Activated T-cell treated with anti-CD3 and anti-CD28 coated beads, Interleukin-2, amount 50 U/mL, for 24 hours (primary cell): ENCODE measurements at regions not wholly inside any gene's neighbourhood (a gene's known extent, or its start where the extent isn't known, plus 50 kb on each side); places are given as distances from the start of the nearest gene placed in this dataset.

Experiments used
- DNase-seq: peaks from one replicate; pipeline ENCODE4 v3.0.0-alpha.2; 2020
- H3K27ac Mint-ChIP-seq: 2 replicates; pipeline ENCODE4 v1.8.0; 2020; ENCODE audit warnings: mild to moderate bottlenecking, mixed read lengths
- H3K27me3 Mint-ChIP-seq: 2 replicates; pipeline ENCODE4 v1.8.0; 2020; ENCODE audit warnings: mixed read lengths
- H3K36me3 Mint-ChIP-seq: 2 replicates; pipeline ENCODE4 v1.8.0; 2020; ENCODE audit warnings: low read depth, mixed read lengths
- H3K4me1 Mint-ChIP-seq: 2 replicates; pipeline ENCODE4 v1.8.0; 2020; ENCODE audit warnings: low read depth, mixed read lengths
- H3K4me3 Mint-ChIP-seq: 2 replicates; pipeline ENCODE4 v1.8.0; 2020; ENCODE audit warnings: mild to moderate bottlenecking, moderate library complexity, mixed read lengths
- H3K9me3 Mint-ChIP-seq: 2 replicates; pipeline ENCODE4 v1.8.0; 2020; ENCODE audit warnings: mixed read lengths

DNA sequence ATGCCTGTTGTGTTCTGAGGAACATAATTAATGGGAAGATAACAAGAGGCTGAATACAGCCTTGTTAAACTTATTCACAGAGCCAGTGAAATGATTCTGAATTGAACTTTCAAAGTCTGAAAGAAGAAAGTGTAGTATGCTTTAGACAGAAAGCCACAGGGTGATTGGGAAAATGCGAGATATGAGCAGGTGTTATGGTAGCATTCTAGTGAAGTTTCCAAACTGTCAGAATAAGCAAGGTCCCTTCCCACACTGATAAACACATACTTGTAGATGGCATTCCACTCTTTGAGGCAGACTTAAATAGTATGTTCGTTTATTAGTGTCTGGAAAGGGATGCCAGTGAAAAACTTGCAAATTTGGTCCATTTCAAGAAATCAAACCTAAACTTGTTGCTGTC is 70.5 kb upstream of the ITPRID2 start:
- H3K27me3 Mint-ChIP-seq, result no peaks in the 10 kb centered on the region

DNA sequence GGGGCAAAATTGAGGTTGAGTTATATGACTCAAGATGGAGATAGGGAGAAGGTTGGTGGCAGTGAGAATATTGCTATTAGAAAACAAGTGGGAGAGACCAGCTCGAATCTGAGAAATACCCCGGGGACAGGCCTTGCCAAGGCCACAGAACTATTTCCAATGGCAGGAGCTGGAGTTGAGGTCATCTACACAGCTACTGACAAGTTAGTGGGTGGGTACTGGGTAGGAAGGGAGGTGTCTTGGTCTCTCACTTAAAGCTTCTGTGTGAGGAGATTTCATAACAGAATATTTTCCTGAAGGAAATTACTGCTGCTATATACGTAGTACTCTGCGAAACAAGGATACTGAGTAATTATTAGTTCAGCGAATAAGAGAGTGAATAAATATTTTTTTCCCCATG is 69.4 kb upstream of the ITPRID2 start:
- H3K4me1 Mint-ChIP-seq, result no peaks in the 10 kb centered on the region
- no peaks in the 10 kb centered on the region for H3K36me3 Mint-ChIP-seq
- H3K27me3 Mint-ChIP-seq, result no peaks in the 10 kb centered on the region
- no peaks in the 10 kb centered on the region for H3K9me3 Mint-ChIP-seq
- no peak overlapping the region for H3K27ac Mint-ChIP-seq
- H3K4me3 Mint-ChIP-seq, result no peak overlapping the region
- DNase-seq, result no peak

More for the DNA sequence above, 70.5 kb upstream of the ITPRID2 start:
- Mint-ChIP-seq H3K4me1 (no peaks in the 10 kb centered on the region), H3K9me3 (no peaks in the 10 kb centered on the region), H3K36me3 (no peaks in the 10 kb centered on the region), H3K27ac (no peak overlapping the region), H3K4me3 (no peak overlapping the region)
- no peak for DNase-seq

- no peak for DNase-seq
- Mint-ChIP-seq H3K27ac (no peak overlapping the region), H3K27me3 (peaks cover 3% of the 10 kb centered on the region), H3K9me3 (no peaks in the 10 kb centered on the region), H3K4me3 (no peak overlapping the region), H3K36me3 (no peaks in the 10 kb centered on the region), H3K4me1 (no peaks in the 10 kb centered on the region)
Measured at GRCh38 chr2:181823405-181823804, 68.1 kb upstream of the ITPRID2 start.

- Mint-ChIP-seq H3K27ac (no peak overlapping the region), H3K9me3 (no peaks in the 10 kb centered on the region), H3K4me3 (no peak overlapping the region), H3K36me3 (no peaks in the 10 kb centered on the region), H3K4me1 (no peaks in the 10 kb centered on the region), H3K27me3 (peaks cover 14% of the 10 kb centered on the region)
- DNase-seq, result no peak
Measured at GRCh38 chr2:181828122-181828705, 63.3 kb upstream of the ITPRID2 start.

DNA sequence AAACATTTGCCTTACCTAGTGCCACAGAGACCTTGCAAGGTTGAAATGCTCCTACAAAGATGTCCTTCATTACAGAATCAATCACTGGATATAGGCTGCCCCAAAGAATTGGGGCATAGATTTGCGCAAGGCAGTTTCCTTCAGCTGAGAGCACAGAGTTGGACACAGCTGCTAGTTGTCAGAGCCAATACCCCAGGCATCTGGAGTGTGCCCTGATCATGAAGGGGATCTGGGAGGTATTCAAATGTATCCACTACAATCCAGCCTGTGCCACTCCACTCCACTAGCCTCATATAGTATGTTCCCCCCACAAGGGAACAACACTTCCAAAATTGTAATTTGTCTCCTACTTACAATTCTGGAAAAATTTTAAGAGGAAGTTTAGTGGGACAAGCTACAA is 62.3 kb upstream of the ITPRID2 start:
- H3K9me3 Mint-ChIP-seq, result no peaks in the 10 kb centered on the region
- H3K4me3 Mint-ChIP-seq, result no peak overlapping the region
- no peak for DNase-seq

DNA sequence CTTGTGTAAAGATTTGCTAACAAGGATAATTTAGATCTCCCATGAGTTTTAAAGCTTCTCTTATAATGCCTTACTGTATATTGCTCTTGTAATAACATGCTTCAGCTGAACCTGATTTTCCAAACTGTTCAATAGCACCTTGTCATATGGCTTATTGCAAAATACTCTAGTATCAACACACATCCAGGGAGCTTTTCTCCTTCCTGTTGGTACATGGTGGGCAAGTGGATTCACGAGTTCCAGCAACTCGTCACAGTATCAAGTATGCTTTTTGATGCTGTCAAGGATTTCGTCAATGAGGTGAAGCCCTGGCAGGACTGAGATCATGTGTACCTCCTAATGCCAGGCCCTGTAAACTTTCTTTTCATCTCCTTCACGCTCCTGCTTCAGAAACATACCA is 59.5 kb upstream of the ITPRID2 start:
- no peak overlapping the region for H3K4me3 Mint-ChIP-seq
- no peak for DNase-seq
- no peak overlapping the region for H3K27ac Mint-ChIP-seq
- no peaks in the 10 kb centered on the region for H3K4me1 Mint-ChIP-seq
- H3K27me3 Mint-ChIP-seq, result peaks cover 21% of the 10 kb centered on the region
- no peaks in the 10 kb centered on the region for H3K9me3 Mint-ChIP-seq
- no peaks in the 10 kb centered on the region for H3K36me3 Mint-ChIP-seq

More for the DNA sequence above, 62.3 kb upstream of the ITPRID2 start:
- Mint-ChIP-seq H3K36me3 (no peaks in the 10 kb centered on the region), H3K4me1 (no peaks in the 10 kb centered on the region), H3K27me3 (peaks cover 14% of the 10 kb centered on the region), H3K27ac (no peak overlapping the region)

GRCh38 chr2:181836583-181836982 is 54.9 kb upstream of the ITPRID2 start:
- Mint-ChIP-seq H3K27me3 (peaks cover 9% of the 10 kb centered on the region), H3K27ac (no peak overlapping the region), H3K36me3 (no peaks in the 10 kb centered on the region), H3K4me1 (no peaks in the 10 kb centered on the region), H3K4me3 (no peak overlapping the region), H3K9me3 (no peaks in the 10 kb centered on the region)
- no peak for DNase-seq

DNA sequence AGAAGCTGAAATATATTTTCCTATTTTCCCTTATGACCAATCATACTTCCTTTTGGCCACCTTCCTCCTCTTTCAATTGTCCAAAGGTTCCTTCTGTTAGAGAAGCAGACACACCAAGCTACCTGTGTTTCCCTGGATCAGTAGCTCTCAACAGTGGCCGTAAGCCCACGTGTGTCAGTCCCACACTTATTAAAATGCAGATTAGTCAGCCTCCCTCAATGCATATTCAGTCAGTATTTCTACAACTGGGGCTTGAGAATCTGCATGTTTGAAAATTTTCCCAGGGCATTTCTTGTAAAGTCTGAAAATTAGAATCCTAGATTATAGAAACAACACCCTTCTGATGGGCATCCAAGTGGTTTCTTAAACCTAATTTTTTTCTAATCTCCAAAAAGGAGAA is 54.0 kb upstream of the ITPRID2 start:
- H3K4me1 Mint-ChIP-seq, result no peaks in the 10 kb centered on the region
- peaks cover 9% of the 10 kb centered on the region for H3K27me3 Mint-ChIP-seq
- H3K27ac Mint-ChIP-seq, result no peak overlapping the region
- H3K4me3 Mint-ChIP-seq, result no peak overlapping the region
- no peaks in the 10 kb centered on the region for H3K36me3 Mint-ChIP-seq
- DNase-seq, result no peak
- no peaks in the 10 kb centered on the region for H3K9me3 Mint-ChIP-seq

- no peak for DNase-seq
- no peaks in the 10 kb centered on the region for H3K4me1 Mint-ChIP-seq
- no peaks in the 10 kb centered on the region for H3K9me3 Mint-ChIP-seq
- H3K27me3 Mint-ChIP-seq, result peaks cover 8% of the 10 kb centered on the region
- no peaks in the 10 kb centered on the region for H3K36me3 Mint-ChIP-seq
- H3K4me3 Mint-ChIP-seq, result no peak overlapping the region
- H3K27ac Mint-ChIP-seq, result no peak overlapping the region
Measured at GRCh38 chr2:181839811-181840210, 51.7 kb upstream of the ITPRID2 start.

DNA sequence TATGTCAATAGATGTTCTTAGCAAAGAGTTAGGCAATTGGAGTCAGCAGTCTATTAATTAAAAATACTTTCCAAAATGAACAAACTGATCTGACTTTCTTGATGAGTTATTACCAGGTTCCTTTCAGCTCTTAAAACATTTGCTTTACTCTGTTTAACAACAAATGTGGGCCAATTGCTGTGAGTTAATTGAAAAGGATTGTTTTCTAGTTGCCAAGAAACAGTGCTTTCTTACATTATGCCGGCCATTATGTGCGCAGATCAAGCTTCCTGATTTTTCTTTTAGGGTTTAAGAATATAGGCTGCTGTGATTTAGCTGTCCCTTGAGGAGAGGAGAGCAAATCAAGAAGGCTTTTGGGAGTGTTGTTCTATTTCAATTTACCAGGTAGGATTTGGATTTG is 50.5 kb upstream of the ITPRID2 start:
- H3K4me3 Mint-ChIP-seq, result no peak overlapping the region
- H3K27ac Mint-ChIP-seq, result no peak overlapping the region
- H3K36me3 Mint-ChIP-seq, result no peaks in the 10 kb centered on the region
- H3K27me3 Mint-ChIP-seq, result peaks cover 6% of the 10 kb centered on the region
- no peaks in the 10 kb centered on the region for H3K4me1 Mint-ChIP-seq
- no peak for DNase-seq
- H3K9me3 Mint-ChIP-seq, result no peaks in the 10 kb centered on the region
